GM12865 (cell line): ENCODE measurements at regions not wholly inside any gene's neighbourhood (a gene's known extent, or its start where the extent isn't known, plus 50 kb on each side); places are given as distances from the start of the nearest gene placed in this dataset.
"Not testable (repeated sequence)": the region's sequence is repeated elsewhere in the genome, so short reads cannot be mapped to it uniquely, and the experiment has no call there.

ENCODE experiments used
- DNase-seq: peaks from one replicate; pipeline ENCODE4 v3.0.0; 2010; ENCODE audit warnings: low read depth
- H3K4me3 ChIP-seq: 2 replicates; pipeline ENCODE4 v1.5.1; 2011; ENCODE audit warnings: mild to moderate bottlenecking, low read depth, low read length, control low read depth
- TF ChIP-seq, protein P1 (sequence below): IDR thresholded peaks from 2 replicates; pipeline ENCODE4 v1.5.1; 2011; ENCODE audit warnings: low read length, control low read depth, low read depth, inconsistent platforms; ENCODE audit not compliant: insufficient read depth; ENCODE audit errors: missing control alignments

DNA sequence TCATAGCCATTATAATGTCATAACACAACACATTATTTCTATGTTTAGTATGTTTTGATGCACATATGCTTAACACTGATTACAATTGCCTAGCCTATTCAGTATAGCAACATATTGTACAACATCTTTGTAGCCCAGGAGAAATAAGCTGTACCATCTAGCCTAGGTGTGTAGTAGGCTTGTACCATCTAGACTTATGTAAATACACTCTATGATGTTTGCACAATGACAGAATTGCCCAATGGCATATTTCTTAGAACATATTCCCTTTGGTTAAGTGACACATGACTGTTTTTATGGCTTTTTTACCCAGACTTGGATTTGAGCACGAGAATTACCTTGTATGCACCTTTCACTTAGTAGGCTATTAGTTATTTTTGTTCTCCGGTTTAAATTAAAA, 64.5 kb upstream of the HIVEP1 start:
- DNase-seq, result no peak
- H3K4me3 ChIP-seq, result no peak overlapping the region
- TF ChIP-seq, protein P1, sequence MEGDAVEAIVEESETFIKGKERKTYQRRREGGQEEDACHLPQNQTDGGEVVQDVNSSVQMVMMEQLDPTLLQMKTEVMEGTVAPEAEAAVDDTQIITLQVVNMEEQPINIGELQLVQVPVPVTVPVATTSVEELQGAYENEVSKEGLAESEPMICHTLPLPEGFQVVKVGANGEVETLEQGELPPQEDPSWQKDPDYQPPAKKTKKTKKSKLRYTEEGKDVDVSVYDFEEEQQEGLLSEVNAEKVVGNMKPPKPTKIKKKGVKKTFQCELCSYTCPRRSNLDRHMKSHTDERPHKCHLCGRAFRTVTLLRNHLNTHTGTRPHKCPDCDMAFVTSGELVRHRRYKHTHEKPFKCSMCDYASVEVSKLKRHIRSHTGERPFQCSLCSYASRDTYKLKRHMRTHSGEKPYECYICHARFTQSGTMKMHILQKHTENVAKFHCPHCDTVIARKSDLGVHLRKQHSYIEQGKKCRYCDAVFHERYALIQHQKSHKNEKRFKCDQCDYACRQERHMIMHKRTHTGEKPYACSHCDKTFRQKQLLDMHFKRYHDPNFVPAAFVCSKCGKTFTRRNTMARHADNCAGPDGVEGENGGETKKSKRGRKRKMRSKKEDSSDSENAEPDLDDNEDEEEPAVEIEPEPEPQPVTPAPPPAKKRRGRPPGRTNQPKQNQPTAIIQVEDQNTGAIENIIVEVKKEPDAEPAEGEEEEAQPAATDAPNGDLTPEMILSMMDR, result no peak

DNA sequence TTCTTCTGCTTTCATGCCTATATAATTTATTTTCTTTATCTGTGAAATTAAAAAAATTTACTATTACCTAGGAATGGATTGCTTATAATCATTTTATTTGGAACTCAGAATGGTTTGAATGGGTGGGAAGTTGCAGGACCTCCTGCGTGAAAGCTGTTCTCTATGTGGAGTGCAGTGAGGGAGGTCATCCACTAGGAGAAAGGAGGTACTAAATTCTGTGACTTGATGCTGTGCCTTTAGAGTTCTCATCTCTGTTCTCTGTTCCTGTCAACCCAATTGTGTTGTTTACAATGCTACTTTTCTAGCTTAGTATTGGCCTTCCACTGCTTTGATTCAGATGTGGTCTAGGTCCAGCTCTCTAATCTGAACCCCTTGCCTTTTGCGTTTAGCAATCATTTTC, 65.0 kb upstream of the HIVEP1 start:
- DNase-seq, result no peak
- TF ChIP-seq, protein P1, result no peak
- H3K4me3 ChIP-seq, result no peak overlapping the region

DNA sequence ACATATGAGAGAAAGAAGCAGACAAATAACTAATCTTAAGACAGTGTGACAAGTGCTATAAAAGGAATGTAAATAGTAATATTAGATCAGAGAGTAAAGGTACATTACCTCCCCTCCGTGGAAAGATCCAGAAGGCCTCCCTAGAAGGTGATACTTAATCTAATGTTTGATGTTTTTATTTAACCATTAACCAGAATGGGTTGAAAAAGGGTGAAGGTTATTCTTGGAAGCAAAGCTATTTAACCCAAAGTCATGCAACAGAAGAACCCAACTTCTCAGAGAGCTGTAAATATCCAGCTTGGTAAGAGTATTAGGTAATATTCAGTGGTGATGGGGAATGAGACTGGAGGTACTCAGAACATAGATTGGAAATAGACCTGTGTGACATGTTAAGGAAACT, 68.0 kb upstream of the HIVEP1 start:
- no peak overlapping the region for H3K4me3 ChIP-seq
- TF ChIP-seq, protein P1, result no peak
- no peak for DNase-seq

DNA sequence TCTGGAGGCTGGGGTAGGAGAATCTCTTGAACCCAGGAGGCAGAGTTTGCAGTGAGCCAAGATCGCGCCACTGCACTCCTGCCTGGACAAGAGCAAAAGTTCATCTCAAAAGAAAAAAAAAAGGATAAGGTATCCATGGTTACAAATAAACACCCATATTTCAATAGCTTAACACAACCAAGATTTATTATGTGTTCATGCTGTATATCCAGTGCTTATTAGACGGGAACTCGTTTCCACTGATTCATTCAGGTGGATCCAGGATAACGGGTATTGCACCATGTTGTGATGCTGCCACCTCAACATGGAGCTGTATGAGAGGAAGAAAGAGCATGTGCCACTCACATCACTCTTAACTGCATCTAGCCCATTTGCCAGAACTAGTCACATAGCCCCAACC, 69.1 kb upstream of the HIVEP1 start:
- TF ChIP-seq, protein P1, result no peak
- DNase-seq, result no peak
- H3K4me3 ChIP-seq, result no peak overlapping the region

DNA sequence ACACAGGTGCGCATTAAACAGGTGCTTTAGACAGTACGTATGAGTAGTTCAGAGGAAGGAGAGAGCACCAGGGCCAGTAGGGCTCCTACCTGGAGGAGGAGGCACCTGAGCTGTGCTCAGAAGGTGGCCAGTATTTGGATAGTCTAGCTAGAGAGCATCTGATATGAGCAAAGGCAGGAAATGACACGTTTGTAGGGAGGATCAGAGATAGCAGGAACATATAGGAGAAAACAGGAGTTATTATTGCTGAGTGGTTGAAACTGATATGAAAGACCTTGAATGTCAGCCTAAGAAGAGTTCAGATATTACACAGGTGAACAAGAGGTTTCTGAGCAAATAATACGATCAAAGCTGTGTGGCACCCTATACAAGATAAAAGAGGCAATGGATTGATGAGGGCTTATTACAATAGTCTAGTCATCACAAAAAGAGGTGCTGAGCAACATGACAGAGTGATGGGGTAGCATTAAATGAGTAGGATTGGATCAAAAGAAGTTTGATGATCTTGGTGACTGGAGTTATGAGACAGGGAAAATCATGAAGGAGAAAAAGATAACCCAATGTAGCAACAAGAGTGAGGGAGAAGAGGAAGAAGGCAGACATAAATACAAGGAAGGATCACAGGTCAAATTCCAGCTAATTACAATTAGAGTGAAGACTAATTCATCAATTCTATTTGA, 69.8 kb upstream of the HIVEP1 start:
- H3K4me3 ChIP-seq, result no peak overlapping the region
- TF ChIP-seq, protein P1, result no peak
- no peak for DNase-seq

DNA sequence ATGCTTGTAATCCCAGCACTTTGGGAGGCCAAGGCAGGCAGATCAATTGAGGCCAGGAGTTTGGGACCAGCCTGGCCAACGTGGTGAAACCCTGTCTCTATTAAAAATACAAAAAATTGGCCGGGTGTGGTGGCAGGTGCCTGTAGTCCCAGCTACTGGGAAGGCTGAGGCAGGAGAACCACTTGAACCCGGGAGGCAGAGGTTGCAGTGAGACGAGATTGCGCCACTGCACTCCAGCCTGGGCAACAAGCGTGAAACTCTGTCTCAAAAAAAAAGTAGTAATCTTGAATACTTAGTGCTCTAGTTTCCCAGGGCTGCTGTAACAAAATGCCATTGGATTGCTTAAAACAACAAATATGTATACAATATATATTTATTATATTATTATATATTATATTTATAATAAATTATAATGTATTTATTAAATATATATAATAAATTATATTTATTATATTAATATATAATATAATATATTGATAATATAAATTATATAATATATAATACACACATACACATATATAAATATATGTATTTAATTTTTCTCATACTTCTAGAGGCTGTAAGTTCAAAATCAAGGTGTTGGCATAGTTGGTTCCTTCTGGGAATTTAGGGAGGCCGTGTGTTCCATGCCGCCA, 71.5 kb upstream of the HIVEP1 start:
- not testable (repeated sequence) for H3K4me3 ChIP-seq, DNase-seq

DNA sequence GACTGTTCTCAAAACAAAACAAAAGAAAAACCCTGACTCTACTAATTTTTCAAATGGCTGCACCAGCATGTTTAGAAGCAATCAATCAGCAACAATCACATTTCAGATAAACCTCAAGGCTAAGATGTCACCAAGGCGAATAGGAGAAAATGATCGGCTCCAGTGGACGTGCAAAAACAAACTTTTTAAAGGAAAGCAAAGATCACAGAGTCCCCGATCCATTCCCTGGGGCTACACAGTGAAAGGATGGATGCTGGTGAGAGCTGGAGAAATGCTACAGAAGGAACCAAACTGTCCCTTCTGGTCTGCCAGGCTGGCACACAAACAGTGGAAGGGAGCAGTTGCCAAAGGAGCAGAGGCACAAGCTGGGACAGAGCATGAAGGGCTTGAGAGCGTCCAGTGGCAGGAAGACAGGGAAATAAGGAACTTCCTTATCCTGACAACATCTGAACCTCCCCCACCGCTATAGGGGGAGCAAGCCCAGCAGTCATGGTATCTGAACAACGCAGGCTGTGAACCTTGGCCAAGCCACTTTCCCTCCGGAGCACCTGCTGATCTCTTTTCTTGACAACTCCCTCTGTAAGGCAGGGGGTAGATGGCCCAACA, 73.7 kb upstream of the HIVEP1 start:
- TF ChIP-seq, protein P1, result no peak
- no peak for DNase-seq
- H3K4me3 ChIP-seq, result no peak overlapping the region
